Vagina (tissue), 2 donors: ENCODE measurements at regions not wholly inside any gene's neighbourhood (a gene's known extent, or its start where the extent isn't known, plus 50 kb on each side); places are given as distances from the start of the nearest gene placed in this dataset.
"Not testable (repeated sequence)": the region's sequence is repeated elsewhere in the genome, so short reads cannot be mapped to it uniquely, and the experiment has no call there.

ENCODE experiments used
- DNase-seq, 2 donors: peaks; one replicate each; pipeline ENCODE4 v3.0.0-alpha.2; 2017; ENCODE audit errors: extremely low spot score in 2 of 2
- H3K27ac ChIP-seq: fragments of 200-600 bp; sonication (generic); one replicate; pipeline ENCODE4 v1.5.1; 2019
- H3K27me3 ChIP-seq: fragments of 200-600 bp; sonication (generic); one replicate; pipeline ENCODE4 v1.5.1; 2019
- H3K36me3 ChIP-seq, 2 donors: fragments of 200-600 bp; sonication (generic); one replicate each; pipeline ENCODE4 v1.5.1; 2017 to 2019
- H3K4me1 ChIP-seq: fragments of 200-600 bp; sonication (generic); one replicate; pipeline ENCODE4 v1.5.1; 2019
- H3K4me3 ChIP-seq, 2 donors: fragments of 200-600 bp; sonication (generic); 1 replicate in 1 of 2; 2 replicates in 1 of 2; pipeline ENCODE4 v1.5.1; 2016 to 2019
- H3K9me3 ChIP-seq: fragments of 200-600 bp; sonication (generic); one replicate; pipeline ENCODE4 v1.5.1; 2019
- POLR2A ChIP-seq, 2 donors: fragments of 450-650 bp; IDR thresholded peaks; one replicate each; pipeline ENCODE4 v1.6.1; 2017; ENCODE audit warnings: antibody characterized with exemption in 2 of 2, mild to moderate bottlenecking in 2 of 2, moderate library complexity in 2 of 2
- POLR2AphosphoS5 ChIP-seq, 2 donors: sonication (generic); formaldehyde crosslinking; IDR thresholded peaks; one replicate each; pipeline ENCODE4 v1.9.0; 2017; ENCODE audit warnings: antibody characterized with exemption in 2 of 2, mild to moderate bottlenecking in 2 of 2, low read depth in 1 of 2; ENCODE audit not compliant: insufficient read depth in 1 of 2
- intact Hi-C: fragments of 100-400 bp; cut with DNase I; formaldehyde crosslinking; loops from one replicate; pipeline ENCODE4 v1.15.1; 2023
- TF ChIP-seq, protein P1 (sequence below), 3 experiments: fragments of 450-650 bp in 2 of 3; fragments of 200-600 bp in 1 of 3; sonication (generic) in 1 of 3; IDR thresholded peaks; one replicate each; pipeline ENCODE4 v1.5.1; 2017 to 2019; ENCODE audit warnings: antibody characterized with exemption in 3 of 3, mild to moderate bottlenecking in 2 of 3, moderate library complexity in 2 of 3

GRCh38 chr13:49859560-49859959, 67.1 kb upstream of the KPNA3 start:
- Histone ChIP-seq H3K27ac (no peak overlapping the region), H3K27me3 (no peaks in the 10 kb centered on the region), H3K4me1 (peaks cover 18% of the 10 kb centered on the region), H3K36me3 (no peaks in the 10 kb centered on the region), H3K9me3 (no peaks in the 10 kb centered on the region), H3K4me3 (no peak overlapping the region)
- intact Hi-C loops, result no loop called here
- TF ChIP-seq POLR2AphosphoS5 (IDR thresholded peaks at IDR 0.05; ENCODE audit: insufficient read depth in 1 of 2, low read depth in 1 of 2) (no peak), POLR2A (IDR thresholded peaks at IDR 0.05) (no peak)
- DNase-seq, result no peak

GRCh38 chr13:49858178-49858856, 65.8 kb upstream of the KPNA3 start:
- Histone ChIP-seq H3K4me3 (no peak overlapping the region), H3K36me3 (no peaks in the 10 kb centered on the region), H3K27me3 (no peaks in the 10 kb centered on the region), H3K4me1 (peaks cover 18% of the 10 kb centered on the region), H3K27ac (no peak overlapping the region), H3K9me3 (no peaks in the 10 kb centered on the region)
- no peak for DNase-seq
- TF ChIP-seq POLR2AphosphoS5 (IDR thresholded peaks at IDR 0.05; ENCODE audit: insufficient read depth in 1 of 2, low read depth in 1 of 2) (peak in 1 of 2 donors; percentile 46), POLR2A (IDR thresholded peaks at IDR 0.05) (no peak)
- intact Hi-C loops, result no loop called here

- Histone ChIP-seq H3K27me3 (no peaks in the 10 kb centered on the region), H3K4me1 (peaks cover 18% of the 10 kb centered on the region), H3K27ac (no peak overlapping the region), H3K4me3 (no peak overlapping the region), H3K36me3 (no peaks in the 10 kb centered on the region), H3K9me3 (no peaks in the 10 kb centered on the region)
- DNase-seq, result no peak
- intact Hi-C loops, result no loop called here
- TF ChIP-seq POLR2A (IDR thresholded peaks at IDR 0.05), result no peak
- TF ChIP-seq POLR2AphosphoS5 (IDR thresholded peaks at IDR 0.05; ENCODE audit: insufficient read depth in 1 of 2, low read depth in 1 of 2), result no peak
- TF ChIP-seq, protein P1, sequence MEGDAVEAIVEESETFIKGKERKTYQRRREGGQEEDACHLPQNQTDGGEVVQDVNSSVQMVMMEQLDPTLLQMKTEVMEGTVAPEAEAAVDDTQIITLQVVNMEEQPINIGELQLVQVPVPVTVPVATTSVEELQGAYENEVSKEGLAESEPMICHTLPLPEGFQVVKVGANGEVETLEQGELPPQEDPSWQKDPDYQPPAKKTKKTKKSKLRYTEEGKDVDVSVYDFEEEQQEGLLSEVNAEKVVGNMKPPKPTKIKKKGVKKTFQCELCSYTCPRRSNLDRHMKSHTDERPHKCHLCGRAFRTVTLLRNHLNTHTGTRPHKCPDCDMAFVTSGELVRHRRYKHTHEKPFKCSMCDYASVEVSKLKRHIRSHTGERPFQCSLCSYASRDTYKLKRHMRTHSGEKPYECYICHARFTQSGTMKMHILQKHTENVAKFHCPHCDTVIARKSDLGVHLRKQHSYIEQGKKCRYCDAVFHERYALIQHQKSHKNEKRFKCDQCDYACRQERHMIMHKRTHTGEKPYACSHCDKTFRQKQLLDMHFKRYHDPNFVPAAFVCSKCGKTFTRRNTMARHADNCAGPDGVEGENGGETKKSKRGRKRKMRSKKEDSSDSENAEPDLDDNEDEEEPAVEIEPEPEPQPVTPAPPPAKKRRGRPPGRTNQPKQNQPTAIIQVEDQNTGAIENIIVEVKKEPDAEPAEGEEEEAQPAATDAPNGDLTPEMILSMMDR (IDR thresholded peaks at IDR 0.05), result no peak
These were observed 63.4 kb upstream of the KPNA3 start for GRCh38 chr13:49855930-49856329.

GRCh38 chr13:49853535-49853934, 61.1 kb upstream of the KPNA3 start:
- Histone ChIP-seq H3K27ac (no peak overlapping the region), H3K4me1 (peaks cover 7% of the 10 kb centered on the region), H3K9me3 (no peaks in the 10 kb centered on the region), H3K4me3 (no peak overlapping the region), H3K36me3 (no peaks in the 10 kb centered on the region), H3K27me3 (no peaks in the 10 kb centered on the region)
- no peak for DNase-seq
- intact Hi-C loops, result no loop called here
- TF ChIP-seq POLR2AphosphoS5 (IDR thresholded peaks at IDR 0.05; ENCODE audit: insufficient read depth in 1 of 2, low read depth in 1 of 2), result no peak
- TF ChIP-seq, protein P1 (IDR thresholded peaks at IDR 0.05), result no peak
- no peak for TF ChIP-seq POLR2A (IDR thresholded peaks at IDR 0.05)

GRCh38 chr13:49852460-49852859, 60.0 kb upstream of the KPNA3 start:
- intact Hi-C loops, H3K36me3 ChIP-seq, H3K27me3 ChIP-seq, H3K4me3 ChIP-seq, H3K4me1 ChIP-seq, H3K27ac ChIP-seq, DNase-seq, H3K9me3 ChIP-seq: not testable (repeated sequence)

DNA sequence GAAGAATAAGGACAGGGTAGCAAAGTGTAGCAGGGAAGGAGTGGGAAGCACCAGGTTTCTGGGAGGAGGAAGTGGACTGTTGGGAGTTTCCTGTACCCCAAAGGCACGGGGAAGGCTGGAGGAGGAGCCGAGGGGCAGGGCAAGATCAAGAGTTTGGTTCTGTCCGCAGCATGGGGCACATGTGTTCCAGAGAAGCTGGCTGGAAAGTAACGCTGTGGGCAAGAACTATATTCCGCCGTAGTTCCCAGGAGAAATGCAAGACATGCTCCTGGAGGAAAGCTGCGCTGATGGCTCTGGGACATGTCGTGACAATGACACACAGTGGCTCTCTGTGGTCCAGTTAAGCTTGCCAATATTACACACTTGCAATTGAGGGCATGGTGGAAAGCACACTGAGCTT, 51.7 kb upstream of the KPNA3 start:
- no peaks in the 10 kb centered on the region for H3K4me1 ChIP-seq
- H3K9me3 ChIP-seq, result no peaks in the 10 kb centered on the region
- TF ChIP-seq, protein P1 (IDR thresholded peaks at IDR 0.05), result no peak
- TF ChIP-seq POLR2AphosphoS5 (IDR thresholded peaks at IDR 0.05; ENCODE audit: insufficient read depth in 1 of 2, low read depth in 1 of 2), result no peak
- intact Hi-C loops, result no loop called here
- no peaks in the 10 kb centered on the region for H3K27me3 ChIP-seq
- no peak overlapping the region for H3K4me3 ChIP-seq
- H3K27ac ChIP-seq, result no peak overlapping the region
- no peak for DNase-seq
- no peaks in the 10 kb centered on the region for H3K36me3 ChIP-seq
